ENCODE measurements at regions not wholly inside any gene's neighbourhood (a gene's known extent, or its start where the extent isn't known, plus 50 kb on each side); places are given as distances from the start of the nearest gene placed in this dataset.

GRCh38 chr1:29684141-29684540 lies 447.8 kb downstream of the PTPRU start:
- TF ChIP-seq, protein P1, sequence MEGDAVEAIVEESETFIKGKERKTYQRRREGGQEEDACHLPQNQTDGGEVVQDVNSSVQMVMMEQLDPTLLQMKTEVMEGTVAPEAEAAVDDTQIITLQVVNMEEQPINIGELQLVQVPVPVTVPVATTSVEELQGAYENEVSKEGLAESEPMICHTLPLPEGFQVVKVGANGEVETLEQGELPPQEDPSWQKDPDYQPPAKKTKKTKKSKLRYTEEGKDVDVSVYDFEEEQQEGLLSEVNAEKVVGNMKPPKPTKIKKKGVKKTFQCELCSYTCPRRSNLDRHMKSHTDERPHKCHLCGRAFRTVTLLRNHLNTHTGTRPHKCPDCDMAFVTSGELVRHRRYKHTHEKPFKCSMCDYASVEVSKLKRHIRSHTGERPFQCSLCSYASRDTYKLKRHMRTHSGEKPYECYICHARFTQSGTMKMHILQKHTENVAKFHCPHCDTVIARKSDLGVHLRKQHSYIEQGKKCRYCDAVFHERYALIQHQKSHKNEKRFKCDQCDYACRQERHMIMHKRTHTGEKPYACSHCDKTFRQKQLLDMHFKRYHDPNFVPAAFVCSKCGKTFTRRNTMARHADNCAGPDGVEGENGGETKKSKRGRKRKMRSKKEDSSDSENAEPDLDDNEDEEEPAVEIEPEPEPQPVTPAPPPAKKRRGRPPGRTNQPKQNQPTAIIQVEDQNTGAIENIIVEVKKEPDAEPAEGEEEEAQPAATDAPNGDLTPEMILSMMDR (IDR thresholded peaks at IDR 0.05; ENCODE audit: insufficient read depth, low read depth, low read length), result no peak
- TF ChIP-seq EZH2 (IDR thresholded peaks at IDR 0.05; ENCODE audit: insufficient read depth, low read length), result no peak
